Right atrium auricular region (tissue), 2 donors: ENCODE measurements at regions not wholly inside any gene's neighbourhood (a gene's known extent, or its start where the extent isn't known, plus 50 kb on each side); places are given as distances from the start of the nearest gene placed in this dataset.

ENCODE experiments used
- DNase-seq: peaks from one replicate; pipeline ENCODE4 v3.0.0-alpha.2; 2019; ENCODE audit warnings: low spot score
- H3K27ac ChIP-seq, 2 donors: fragments of 200-600 bp; sonication (generic); 1 replicate in 1 of 2; 2 replicates in 1 of 2; pipeline ENCODE4 v1.5.1; 2016 to 2019
- H3K27me3 ChIP-seq, 2 donors: fragments of 200-600 bp; sonication (generic); one replicate each; pipeline versions ENCODE4 v1.5.1 to v1.6.0; 2017 to 2019
- H3K36me3 ChIP-seq: fragments of 200-600 bp; sonication (generic); one replicate; pipeline ENCODE4 v1.5.1; 2016
- H3K4me1 ChIP-seq, 2 donors: fragments of 200-600 bp; sonication (generic); one replicate each; pipeline versions ENCODE4 v1.5.1 to v1.6.0; 2017 to 2019
- H3K4me3 ChIP-seq, 2 donors: fragments of 200-600 bp; sonication (generic); 1 replicate in 1 of 2; 2 replicates in 1 of 2; pipeline ENCODE4 v1.5.1; 2017 to 2019; ENCODE audit warnings: mild to moderate bottlenecking in 1 of 2, moderate library complexity in 1 of 2
- H3K9me3 ChIP-seq, 2 donors: fragments of 200-600 bp; sonication (generic); one replicate each; pipeline ENCODE4 v1.5.1; 2019
- CTCF ChIP-seq, 2 donors: fragments of 200-600 bp; sonication (generic); IDR thresholded peaks; one replicate each; pipeline ENCODE4 v1.5.1; 2019; ENCODE audit warnings: antibody characterized with exemption in 2 of 2

DNA sequence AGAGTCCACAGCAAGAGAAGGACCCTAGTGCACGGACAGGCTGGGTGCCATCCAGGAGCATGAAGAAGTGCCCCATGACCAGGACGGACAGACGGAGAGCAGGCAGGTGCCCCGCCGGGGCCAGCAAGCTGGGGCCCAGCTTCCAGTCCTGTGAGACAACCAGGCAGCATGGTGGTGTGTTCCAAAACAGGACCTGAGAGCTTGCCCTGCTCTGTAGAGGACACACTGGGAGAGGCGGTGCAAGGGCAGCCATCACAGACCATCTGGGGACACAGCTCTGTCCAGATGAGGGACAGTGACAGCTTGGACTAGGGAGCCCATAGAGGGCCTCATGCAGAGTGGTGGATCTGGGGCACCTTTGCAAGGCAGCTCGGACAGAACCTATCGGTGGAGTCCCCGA lies 279.8 kb downstream of the EIPR1 start:
- Histone ChIP-seq H3K36me3 (no peaks in the 10 kb centered on the region), H3K9me3 (no peaks in the 10 kb centered on the region), H3K27ac (no peak overlapping the region), H3K4me3 (no peak overlapping the region), H3K27me3 (no peaks in the 10 kb centered on the region), H3K4me1 (no peaks in the 10 kb centered on the region)
- TF ChIP-seq CTCF (IDR thresholded peaks at IDR 0.05) = no peak
- peak; percentile 34 for DNase-seq

DNA sequence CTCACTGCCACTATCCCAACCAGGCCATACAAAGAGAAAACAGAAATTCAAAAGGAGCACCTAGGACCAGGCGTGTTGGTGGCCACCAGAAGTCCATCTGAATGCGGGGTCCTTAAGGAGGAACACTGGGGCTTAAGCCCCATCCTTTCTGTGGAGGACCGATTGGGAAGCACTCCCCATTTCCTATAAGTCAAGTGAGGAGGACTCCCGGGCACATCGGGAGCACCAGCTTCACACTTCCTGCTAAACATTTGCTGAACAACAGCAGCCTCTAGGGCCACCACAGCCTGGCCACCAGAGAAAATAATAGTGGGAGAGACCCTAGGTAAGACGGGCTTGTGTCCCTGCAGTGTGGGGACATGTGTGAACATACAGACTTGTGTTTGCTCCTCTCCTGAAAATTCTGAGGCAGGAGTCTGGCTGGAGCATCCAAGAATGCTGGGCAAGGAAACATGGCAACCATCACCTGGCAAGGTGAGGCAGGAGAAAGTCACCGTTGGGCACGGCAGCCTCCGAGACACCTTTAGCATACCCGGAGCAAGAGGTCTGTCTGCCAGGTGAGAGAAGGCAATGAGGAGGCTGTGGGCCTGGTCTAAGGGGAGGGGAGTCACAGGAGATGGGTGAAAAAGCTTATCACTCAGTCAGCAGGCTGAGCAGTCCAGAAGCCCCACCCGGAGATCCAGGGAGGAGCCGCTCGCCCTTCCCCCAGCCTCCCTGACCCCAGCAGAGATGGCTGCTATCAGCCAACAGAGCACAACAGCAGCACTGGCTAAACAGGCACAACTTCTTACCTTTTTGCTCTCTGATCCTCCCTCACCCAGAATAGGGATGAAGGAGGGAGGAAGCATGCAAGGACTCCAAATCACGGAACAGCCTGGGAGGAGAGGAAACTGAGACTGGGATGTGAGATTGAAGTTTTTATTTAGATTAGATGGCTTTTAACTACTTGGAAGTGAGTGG lies 282.3 kb downstream of the EIPR1 start:
- Histone ChIP-seq H3K27ac (no peak overlapping the region), H3K4me1 (no peaks in the 10 kb centered on the region), H3K27me3 (no peaks in the 10 kb centered on the region), H3K36me3 (no peaks in the 10 kb centered on the region), H3K9me3 (peaks cover 0 to 3% of the 10 kb centered on the region in 2 donors), H3K4me3 (no peak overlapping the region)
- DNase-seq = peak; percentile 42
- no peak for TF ChIP-seq CTCF (IDR thresholded peaks at IDR 0.05)

DNA sequence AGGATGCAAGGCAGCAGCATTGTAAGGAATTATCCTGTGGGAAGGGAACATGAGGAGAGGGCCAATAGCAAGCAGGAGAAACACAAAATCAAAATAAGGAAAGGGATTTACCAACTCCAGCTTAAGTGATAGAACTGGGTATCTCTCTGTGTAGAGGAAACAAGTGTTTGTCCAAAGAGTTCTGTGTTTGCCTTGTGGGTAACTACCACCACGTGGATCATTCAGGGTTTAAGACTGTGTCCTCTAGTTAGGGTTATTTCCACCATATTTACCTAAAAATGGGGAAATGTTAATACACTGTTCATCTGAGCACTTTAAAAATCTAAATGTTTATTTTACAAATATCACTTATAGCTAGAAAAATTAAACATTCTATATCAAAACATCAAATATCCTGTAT lies 283.3 kb downstream of the EIPR1 start:
- no peaks in the 10 kb centered on the region for H3K27me3 ChIP-seq
- no peaks in the 10 kb centered on the region for H3K36me3 ChIP-seq
- H3K4me3 ChIP-seq = no peak overlapping the region
- DNase-seq = no peak
- no peaks in the 10 kb centered on the region for H3K4me1 ChIP-seq
- TF ChIP-seq CTCF (IDR thresholded peaks at IDR 0.05) = no peak
- no peak overlapping the region for H3K27ac ChIP-seq
- peaks cover under 1 to 8% of the 10 kb centered on the region in 2 donors for H3K9me3 ChIP-seq

- Histone ChIP-seq H3K4me1 (no peaks in the 10 kb centered on the region), H3K9me3 (peaks cover 9 to 22% of the 10 kb centered on the region in 2 donors), H3K4me3 (no peak overlapping the region), H3K36me3 (no peaks in the 10 kb centered on the region), H3K27me3 (no peaks in the 10 kb centered on the region), H3K27ac (no peak overlapping the region)
- DNase-seq = no peak
- no peak for TF ChIP-seq CTCF (IDR thresholded peaks at IDR 0.05)
These were observed 285.9 kb downstream of the EIPR1 start for GRCh38 chr2:3091696-3092095.

DNA sequence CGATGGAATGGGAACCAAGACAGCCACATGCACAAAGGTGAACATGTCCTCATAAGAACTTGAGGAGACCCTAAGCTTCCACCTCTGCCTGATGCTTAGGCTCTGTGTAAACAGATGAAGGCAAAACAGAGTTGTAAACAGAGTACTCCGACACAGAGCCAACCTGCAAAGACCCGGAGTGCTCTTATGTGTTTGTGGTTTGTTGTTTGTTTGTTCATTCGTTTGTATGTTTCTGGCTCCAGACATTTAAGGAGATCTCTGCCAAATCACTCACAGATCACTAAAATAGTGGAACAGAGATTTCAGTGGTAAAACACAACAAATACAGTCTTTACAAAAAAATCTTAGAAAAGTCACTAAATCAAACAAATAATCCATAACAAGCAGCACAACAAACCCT lies 294.9 kb downstream of the EIPR1 start:
- H3K9me3 ChIP-seq = no peaks in the 10 kb centered on the region
- DNase-seq = no peak
- H3K4me1 ChIP-seq = no peaks in the 10 kb centered on the region
- H3K27ac ChIP-seq = no peak overlapping the region
- H3K36me3 ChIP-seq = no peaks in the 10 kb centered on the region
- no peaks in the 10 kb centered on the region for H3K27me3 ChIP-seq
- H3K4me3 ChIP-seq = no peak overlapping the region
- TF ChIP-seq CTCF (IDR thresholded peaks at IDR 0.05) = no peak
